T-helper 1 cell treated with Interleukin-12 subunit alpha and Interleukin-12 subunit beta and Interleukin-4 antibody, amounts not matched to agents 30 ng/mL and 1 ng/mL, for 36 hours (primary cell): ENCODE measurements at regions not wholly inside any gene's neighbourhood (a gene's known extent, or its start where the extent isn't known, plus 50 kb on each side); places are given as distances from the start of the nearest gene placed in this dataset.
"Not testable (repeated sequence)": the region's sequence is repeated elsewhere in the genome, so short reads cannot be mapped to it uniquely, and the experiment has no call there.

Experiments
- intact Hi-C: fragments of 100-400 bp; cut with micrococcal nuclease; formaldehyde crosslinking; loops from one replicate; pipeline ENCODE4 v1.15.1; 2024

DNA sequence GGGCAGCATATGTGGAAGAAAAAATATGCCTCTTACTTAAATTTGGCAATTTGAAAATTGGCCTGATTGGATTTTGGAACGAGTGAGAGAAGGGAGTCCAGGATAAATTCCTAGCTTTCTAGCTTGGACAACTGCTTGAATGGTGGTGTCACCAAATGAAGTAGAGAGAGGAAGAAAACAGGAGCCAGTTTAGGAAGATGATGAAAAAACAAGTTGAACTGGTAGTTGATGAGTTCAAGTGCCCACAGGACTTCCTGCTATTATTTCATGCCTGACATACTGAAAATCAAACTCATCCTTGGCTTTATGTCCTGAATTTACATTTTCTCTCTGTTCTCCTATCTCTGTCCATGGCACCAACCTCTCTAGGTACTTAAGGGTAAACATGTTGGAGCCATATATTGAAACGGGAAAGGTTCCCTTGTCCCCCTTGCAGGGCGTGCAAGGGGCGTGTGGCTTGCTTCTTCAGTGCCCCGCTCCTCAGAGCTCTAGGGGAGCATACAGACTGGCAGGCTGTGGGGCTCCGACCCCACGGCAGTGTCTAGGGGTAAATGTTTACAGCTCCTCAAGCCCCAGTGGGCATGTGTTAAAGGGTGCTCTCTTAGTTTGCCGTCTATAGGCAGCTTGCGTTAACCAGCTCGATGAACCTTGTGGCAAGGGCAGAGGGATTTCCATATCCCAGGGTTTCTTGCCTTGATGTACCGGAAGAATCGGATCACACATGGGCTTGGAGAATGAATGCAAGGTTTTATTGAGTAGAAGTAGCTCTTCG lies 250.7 kb upstream of the PGRMC2 start:
- intact Hi-C loops = no loop called here

DNA sequence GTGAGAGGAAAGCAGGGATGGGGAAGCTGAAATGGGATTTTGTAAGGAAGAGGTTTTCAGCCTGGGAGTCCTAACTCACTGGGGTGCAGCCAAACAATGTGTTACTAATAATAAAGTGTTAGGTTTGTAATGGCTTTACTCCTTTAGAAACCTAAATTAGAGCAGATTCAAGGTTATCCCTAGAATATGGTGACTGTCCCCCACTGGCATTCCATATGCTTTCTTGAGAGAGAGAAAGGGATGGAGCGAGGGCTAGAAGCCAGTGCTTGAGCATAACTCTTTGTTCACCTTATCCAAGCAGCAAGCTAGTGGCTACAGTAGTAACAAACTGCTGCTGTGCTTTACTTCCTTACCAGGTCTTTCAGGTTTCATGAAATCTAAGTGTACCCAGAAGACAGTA lies 249.1 kb upstream of the PGRMC2 start:
- intact Hi-C loops = no loop called here

DNA sequence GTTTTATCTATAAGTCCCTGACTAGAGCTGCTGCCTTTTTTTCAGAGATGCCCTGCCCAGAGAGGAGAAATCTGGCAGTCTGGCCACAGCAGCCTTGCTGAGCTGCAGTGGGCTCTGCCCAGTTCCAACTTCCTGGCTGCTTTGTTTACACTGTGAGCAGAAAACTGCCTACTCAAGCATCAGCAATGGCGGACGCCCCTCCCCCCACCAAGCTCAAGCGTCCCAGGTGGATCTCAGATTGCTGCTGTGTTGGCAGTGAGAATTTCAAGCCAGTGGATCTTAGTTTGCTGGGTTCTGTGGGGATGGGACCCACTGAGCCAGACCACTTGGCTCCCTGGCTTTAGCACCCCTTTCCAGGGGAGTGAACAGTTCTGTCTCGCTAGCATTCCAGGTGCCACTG lies 247.9 kb upstream of the PGRMC2 start:
- intact Hi-C loops = not testable (repeated sequence)

DNA sequence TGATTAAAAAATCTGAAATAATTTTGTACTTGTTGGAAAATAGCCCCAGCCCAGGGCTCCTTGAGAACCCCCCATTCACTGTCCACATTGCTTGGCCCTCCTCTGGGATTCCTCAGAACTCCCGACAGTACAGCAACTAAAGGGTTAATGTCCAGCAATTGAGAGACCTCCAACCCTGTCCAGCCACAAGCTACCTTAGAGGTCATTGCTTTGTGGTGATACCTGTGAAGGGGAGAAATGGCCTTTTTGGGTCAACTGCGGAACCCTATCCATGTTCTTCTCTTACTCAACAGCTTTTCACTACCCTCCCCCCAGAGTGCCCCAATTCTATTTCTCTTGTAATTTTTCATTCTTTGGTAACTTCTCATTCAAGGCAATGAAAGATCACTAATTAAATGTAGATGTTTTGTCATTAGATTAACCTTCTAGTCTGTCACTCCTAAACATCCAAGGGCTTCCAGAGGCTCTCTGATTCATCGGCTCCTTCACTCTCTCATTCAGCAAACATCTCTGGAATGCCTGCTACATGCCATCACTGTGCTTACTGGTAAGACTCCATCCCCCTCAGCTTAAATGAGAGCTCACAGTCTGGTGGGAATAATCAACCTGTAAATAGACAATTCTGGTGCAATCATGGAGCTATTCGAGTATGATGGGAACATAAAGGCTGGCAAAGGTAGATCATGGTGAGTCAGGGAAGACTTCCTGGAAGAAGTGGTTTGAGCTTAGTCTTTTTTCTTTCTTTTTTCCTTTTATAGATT lies 241.4 kb upstream of the PGRMC2 start:
- intact Hi-C loops = loop anchor here (5.0 kb wide), 1 partner anchor 848 kb away; no protein-coding TSS in a partner anchor

DNA sequence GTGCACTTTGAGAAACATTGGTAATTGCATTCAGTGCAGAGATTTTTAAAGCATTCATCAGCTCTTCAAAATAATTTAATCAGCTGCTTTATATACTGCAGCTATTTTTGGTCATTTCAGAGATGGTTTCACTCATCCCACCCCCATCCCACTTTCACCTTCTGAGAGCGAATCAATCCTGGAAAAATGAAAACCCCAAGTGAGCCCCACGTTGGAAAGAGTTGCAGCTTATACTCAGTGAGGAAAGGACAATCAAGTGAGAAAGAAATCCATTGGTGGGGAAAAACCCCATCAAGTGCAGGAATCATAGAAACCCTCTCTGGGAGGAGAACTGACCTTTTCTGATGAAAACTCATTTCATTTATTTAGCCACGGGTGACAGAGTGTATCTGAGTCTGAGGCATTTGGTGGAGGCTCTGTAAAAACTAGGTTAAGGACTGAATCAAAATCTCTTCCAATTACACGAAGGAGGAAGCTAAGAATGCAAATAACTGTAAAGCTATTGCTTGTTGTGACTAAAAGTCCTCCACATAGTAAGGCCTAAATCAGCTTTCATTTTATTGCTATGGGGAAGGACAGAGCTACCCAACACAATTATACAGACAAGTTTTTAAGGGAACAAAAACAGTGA lies 240.4 kb upstream of the PGRMC2 start:
- intact Hi-C loops = loop anchor here (5.0 kb wide), 1 partner anchor 849 kb away; no protein-coding TSS in a partner anchor

DNA sequence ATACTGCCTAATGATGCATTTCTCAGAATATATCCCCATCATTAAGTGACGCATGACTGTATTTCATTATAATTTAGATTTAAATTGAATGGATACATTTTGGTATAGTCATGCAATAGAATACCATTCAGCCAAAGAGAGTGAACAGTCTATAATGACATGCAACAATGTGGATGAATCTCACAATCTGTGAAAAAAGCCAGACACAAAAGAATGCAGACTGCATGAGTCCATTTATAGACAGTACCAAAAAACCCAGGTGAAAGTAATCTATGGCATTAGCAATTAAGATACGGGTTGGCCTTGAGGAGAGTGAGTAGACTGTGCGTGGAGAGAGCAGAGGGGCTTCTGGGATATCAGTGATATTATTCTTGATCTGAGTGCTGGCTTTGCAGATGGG lies 239.7 kb upstream of the PGRMC2 start:
- intact Hi-C loops = loop anchor here (5.0 kb wide), 1 partner anchor 850 kb away; no protein-coding TSS in a partner anchor

DNA sequence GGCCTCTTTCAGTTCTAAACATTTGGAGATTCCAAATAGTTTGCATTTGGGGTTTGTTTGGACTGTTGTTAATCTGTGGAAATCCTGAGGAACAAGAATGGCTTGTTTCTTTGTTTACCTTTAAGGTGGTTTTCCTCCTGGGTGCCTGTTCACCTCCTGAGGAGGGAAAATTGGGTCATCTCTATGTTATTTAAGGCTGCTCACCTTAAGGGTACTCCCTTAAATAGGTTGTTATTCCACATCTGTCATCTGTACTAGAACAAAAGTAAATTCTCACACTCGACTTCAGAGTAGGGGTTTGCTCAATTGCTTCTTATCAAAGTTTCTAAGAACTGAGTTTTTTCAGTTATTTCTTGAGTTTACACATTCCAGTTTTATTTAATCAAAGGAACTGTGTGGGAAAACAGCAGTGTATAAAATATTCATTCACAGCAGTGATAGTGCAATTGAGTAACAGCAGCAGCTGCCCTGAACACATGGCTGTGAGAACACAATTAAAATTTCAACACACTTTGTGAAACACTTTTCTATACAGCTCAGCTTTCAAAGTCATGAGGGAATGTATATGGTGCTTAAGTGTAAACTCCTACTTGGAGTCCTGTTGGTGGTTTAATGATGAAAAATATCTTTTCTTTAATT lies 238.5 kb upstream of the PGRMC2 start:
- intact Hi-C loops = loop anchor here (5.0 kb wide), 1 partner anchor 851 kb away; no protein-coding TSS in a partner anchor

DNA sequence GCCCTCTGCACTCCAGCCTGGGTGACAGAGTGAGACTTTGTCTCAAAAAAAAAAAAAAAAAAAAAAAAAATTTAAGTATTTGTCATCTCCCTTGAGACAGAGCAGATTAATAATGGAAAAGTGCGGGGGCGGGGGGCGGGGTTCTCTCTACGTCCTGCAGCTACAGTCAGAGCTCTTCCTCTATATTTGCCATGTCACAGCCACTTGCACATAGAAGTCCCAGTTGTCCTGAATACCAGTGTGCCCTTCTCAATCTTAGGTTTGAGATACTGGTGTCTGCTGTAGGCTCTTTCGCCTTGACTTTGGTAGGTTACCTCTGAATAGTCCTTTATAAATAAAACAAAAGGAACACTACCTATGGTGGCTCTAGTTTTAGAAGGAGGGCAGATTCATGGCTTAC lies 237.8 kb upstream of the PGRMC2 start:
- intact Hi-C loops = loop anchor here (5.0 kb wide), 1 partner anchor 852 kb away; no protein-coding TSS in a partner anchor

DNA sequence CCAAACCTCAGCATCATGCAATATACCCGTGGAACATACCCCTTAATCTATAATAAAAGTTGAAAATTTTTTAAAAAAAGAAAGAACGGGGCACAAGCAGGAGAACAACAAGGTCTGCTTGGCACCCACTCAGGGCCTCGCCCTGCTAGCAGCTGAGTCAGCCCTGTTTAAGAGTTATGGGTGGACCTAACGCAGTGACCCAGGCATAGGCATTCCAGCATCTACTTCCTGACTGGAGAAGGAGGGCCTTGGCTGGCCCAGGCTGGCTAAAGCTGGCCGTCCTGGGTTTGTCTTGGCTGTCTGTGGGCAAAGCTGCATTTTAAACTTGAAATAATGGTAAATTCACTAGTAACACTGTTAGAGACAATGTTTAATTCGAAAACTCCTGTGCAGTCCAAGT lies 236.7 kb upstream of the PGRMC2 start:
- intact Hi-C loops = no loop called here

DNA sequence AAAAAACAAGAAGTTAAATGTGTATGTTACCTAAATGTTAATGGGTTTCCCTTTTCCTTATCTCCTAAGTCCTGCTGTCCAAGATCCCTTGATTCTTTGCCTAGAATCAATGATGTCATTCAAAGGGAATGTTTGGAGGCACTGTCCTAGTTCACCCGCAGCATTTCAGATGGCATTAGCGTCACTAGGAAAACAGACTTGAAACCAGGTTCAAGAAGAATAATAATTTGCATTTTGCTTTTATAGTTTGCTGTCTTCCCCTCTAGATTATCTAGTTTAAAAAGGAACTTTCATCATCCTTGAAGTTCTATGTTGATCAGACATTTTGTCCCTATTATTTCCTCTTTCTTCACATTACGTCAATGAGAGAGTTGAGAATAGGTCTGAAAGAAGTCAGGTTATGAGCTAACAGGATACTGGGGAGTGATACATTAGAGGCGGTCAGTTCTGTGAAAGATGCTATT lies 234.1 kb upstream of the PGRMC2 start:
- intact Hi-C loops = no loop called here

DNA sequence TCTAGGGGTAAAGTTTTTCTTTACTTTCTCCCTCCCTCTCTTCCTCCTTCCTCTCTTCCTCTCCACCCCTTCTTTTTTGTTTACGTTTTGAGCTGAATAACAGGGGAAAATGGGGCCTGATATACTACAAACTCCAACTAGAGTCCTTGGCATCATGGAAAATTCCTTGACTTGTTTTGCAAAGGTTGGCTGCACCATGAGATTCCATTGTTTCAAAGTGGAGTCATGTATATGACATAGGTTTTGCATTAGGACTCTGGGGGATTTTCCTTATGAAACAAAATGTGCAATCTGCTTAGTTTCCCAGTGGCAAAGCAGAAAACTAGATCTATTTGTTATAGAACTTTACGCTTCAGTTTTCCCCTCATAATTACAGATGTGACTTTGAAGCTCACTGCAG lies 233.5 kb upstream of the PGRMC2 start:
- intact Hi-C loops = no loop called here

DNA sequence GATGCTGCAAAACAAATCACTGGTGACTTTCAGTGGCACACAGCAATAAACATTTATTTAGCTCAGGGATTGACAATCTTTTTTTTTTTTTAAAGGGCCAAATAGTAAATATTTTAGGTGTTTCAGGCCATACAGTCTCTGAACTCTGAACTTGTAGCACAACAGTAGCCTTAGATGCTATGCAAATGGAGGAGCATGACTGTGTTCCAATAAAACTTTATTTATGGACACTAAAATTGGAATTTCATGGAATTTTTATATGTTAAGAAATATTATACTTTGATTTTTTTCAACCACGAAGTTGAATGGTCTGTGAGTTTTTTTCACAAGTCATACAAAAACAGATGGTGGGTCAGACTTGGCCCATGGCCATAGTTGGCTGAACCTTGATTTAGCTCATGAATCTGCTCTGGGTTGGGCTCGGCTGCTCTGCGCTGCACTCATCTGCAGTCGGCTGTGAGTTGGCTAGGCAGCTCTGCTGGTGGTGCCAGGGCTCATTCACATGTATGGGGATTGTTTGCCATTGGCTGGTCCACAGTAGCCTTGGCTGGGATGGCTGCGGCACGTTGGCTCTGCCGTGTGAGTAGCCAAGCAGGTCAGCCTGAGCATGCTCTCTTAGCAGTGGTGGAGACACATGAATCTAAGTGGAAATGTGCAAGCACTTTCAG lies 231.7 kb upstream of the PGRMC2 start:
- intact Hi-C loops = no loop called here

DNA sequence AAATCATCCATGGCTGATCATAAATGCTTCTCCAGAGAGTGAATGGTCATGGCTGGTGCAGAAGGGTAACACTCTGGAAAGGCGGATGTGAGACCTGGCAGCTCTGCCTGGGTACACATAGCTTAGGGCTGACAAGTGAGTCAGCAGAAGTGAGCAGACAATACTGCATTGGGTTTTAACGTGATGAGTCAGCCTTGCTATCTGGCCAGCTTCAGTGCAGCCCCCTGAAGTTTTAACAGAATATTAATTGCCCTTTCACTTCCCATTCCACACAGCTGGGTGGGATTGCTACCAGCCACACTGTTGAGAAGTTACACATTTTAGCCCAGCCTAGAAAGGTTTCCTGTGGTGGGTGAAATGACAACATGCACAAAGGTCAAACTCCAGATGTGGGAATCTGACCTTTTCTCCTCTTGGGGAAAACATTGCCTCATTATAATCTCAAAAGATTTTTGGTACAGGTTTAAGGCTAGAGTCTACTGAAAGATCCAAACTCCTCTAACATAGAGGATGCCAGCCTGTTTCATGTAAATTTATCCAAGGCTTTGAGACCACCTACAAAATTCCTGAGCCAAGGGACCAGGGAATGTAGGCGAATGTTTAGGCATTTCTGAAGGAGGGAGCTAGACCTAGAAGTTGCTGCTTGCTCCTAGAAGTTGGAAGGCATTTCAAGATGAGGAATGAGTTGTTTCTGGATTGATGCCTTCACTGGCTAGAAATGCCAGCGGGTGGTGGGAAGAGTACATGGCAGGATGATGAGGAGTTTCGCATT lies 230.3 kb upstream of the PGRMC2 start:
- intact Hi-C loops = no loop called here

DNA sequence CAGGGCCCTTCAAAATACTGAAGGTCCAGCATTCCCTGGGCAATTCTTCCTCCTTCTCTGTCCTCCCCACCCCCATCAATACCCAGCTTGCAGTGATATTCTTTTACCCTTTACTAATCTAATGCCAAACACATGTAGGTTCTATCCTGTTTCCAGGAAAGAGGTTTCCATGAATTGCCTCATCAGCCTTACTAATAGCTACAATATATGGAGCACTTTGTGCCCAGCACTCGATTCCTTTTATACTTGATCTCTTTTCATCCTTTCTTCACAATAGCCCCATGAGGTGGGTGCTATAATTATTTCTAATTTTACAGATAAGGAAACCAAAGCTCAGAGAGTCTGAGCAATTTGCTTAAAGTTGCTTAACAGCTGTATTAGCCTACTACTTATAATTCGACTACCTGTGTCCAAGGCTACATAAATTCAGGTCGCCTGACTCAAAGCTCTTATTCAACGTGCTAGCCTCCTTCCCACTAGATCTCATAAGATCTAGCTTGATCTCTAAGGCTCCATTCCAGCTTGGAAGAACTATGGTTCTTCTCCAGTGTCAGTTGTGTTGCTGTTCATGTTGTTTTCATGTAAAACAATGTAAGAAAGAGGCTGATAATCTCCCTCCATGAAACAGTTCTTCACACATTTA lies 229.6 kb upstream of the PGRMC2 start:
- intact Hi-C loops = no loop called here

DNA sequence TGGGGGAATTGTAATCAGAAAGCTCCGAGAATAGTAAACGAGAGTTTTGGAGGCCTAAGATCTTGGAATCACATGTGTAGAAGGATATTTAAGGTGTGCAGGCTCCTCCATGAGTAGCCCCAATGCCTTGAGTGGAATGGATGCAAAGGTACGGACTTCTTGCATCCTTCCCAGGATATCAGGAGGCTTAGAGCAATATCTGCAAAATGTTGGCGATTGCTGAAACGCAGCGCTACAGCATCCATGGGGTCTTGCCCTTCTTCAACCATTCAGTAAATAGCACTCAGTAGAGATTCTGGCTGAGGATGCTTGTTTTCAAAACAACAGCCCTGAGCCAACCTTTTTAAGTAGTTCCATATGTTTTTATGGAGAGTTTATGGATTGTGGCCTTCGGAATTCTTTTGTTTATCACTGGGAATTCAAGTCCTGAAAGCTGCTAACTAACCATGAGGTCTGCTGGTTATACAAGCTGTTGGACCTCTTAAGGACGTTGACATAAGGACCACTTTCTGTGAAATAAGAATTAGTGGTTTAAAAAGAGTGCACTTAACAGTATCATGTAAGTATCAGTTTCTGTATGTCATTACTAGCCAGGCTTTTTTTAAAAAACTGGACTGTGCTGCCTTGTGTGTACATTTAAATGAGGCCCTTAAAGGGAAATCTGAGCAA lies 228.8 kb upstream of the PGRMC2 start:
- intact Hi-C loops = no loop called here

DNA sequence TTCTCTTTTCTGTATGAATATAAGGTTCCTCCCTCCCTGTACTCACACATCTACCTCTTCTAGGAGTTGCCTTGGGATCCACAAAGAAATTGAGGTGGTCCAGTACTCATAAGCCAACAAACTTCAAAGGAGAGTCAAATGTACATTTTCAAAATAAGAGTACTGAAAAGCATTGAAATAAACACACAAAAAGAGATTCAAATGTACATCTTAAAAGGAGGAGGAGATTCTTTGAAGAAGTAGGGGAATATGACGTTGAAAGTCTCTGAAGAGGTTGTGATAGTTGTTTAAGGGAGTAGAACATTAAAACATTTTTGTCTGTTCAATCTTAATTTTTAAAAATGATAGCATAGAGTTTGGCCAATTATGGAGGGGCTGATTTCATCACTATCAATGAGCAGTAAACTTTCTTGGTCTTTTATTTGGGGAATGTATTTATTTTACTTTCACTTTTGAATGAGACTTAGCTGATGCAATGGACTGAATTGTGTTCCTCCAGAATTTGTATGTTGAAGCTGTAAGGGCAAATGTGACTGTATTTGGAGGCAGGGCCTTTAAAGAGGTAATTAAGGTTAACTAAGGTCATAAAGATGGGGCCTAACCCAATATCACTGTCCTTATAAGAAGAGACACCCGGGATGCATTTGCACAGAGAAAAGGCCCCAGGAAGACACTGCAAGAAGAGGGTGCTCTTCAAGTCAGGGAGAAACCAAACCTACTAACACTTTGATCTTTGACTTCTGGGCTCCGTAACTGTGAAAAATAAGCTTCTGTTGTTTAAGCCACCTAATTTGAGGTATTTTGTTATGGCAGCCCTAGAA lies 226.3 kb upstream of the PGRMC2 start:
- intact Hi-C loops = loop anchor here (1.0 to 5.0 kb wide), 5 partner anchors 37 to 634 kb away; partner anchors contain the start of genes PGRMC2, PLK4 and SCLT1

DNA sequence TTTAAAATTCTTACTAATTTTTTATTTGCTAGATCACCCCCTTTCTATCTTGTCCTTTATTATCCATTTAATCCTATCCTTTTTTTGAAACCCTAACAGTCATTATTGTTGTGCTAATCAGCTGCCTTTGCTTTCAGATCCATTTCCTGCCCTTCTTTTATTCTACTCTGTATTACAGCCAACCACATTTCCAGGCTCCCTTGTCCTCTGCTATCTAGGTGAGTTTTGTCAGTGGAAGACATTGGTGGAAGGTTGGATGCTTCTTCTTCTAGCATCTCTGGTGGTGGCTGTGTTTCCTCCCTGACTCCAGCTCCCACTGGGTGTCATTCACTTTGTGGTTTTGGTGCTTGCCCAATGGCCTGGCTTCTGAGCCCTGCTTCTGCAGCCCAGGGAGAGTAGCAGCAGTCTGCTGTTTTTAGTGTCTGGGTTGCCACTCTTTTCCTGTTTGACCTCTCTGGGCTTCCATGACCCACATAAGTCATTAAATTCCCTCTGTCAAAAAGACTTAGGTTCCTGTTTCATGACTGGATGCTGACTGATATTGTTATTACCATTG lies 225.2 kb upstream of the PGRMC2 start:
- intact Hi-C loops = loop anchor here (5.0 kb wide), 1 partner anchor 579 kb away; the partner anchor contains the start of gene SCLT1

DNA sequence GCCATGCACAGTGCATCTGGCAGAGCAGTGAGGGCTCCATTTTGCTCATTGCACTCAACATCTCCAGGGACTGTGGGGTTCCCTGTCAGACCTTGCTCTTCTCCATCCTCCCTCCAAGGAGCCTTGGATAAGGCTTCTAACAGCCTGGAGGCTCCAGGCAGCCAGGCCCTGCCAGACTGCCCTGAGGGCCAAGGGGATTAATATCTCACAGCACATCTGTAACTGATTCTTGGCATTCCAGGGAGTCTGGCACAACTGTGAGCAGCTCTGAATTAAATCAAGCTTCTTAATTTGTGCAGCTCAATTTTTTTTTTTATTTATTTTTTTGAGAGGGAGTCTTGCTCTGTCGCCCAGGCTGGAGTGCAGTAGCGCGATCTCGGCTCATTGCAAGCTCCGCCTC lies 224.5 kb upstream of the PGRMC2 start:
- intact Hi-C loops = loop anchor here (5.0 kb wide), 1 partner anchor 580 kb away; the partner anchor contains the start of gene SCLT1
